ENCODE measurements at regions not wholly inside any gene's neighbourhood (a gene's known extent, or its start where the extent isn't known, plus 50 kb on each side); places are given as distances from the start of the nearest gene placed in this dataset.
A peak's percentile ranks its signal among the peaks of the same experiment; 100 is the strongest.

- no peak for DNase-seq (ENCODE audit: low spot score)
Measured at GRCh38 chr9:79215821-79216220, 355.9 kb upstream of the TLE4 start.

GRCh38 chr9:79220251-79220650 lies 351.5 kb upstream of the TLE4 start:
- no peak for DNase-seq (ENCODE audit: low spot score)

GRCh38 chr9:79220666-79221065 lies 351.1 kb upstream of the TLE4 start:
- no peak for DNase-seq (ENCODE audit: low spot score)

- no peak for DNase-seq (ENCODE audit: low spot score)
Measured at GRCh38 chr9:79221084-79221483, 350.7 kb upstream of the TLE4 start.

GRCh38 chr9:79222483-79222882 lies 349.3 kb upstream of the TLE4 start:
- DNase-seq (ENCODE audit: low spot score), result no peak

GRCh38 chr9:79224672-79225433 lies 346.9 kb upstream of the TLE4 start:
- DNase-seq (ENCODE audit: low spot score), result peak; percentile 9

GRCh38 chr9:79233542-79233941 lies 338.2 kb upstream of the TLE4 start:
- peak; percentile 6 for DNase-seq (ENCODE audit: low spot score)

- DNase-seq (ENCODE audit: low spot score), result no peak
Measured at GRCh38 chr9:79236466-79236865, 335.3 kb upstream of the TLE4 start.

GRCh38 chr9:79237861-79238260 lies 333.9 kb upstream of the TLE4 start:
- DNase-seq (ENCODE audit: low spot score), result no peak

- no peak for DNase-seq (ENCODE audit: low spot score)
Measured at GRCh38 chr9:79240774-79241173, 331.0 kb upstream of the TLE4 start.

- DNase-seq (ENCODE audit: low spot score), result no peak
Measured at GRCh38 chr9:79242489-79242888, 329.3 kb upstream of the TLE4 start.

- DNase-seq (ENCODE audit: low spot score), result no peak
Measured at GRCh38 chr9:79246170-79246569, 325.6 kb upstream of the TLE4 start.

- no peak for DNase-seq (ENCODE audit: low spot score)
Measured at GRCh38 chr9:79247021-79247420, 324.7 kb upstream of the TLE4 start.

- no peak for DNase-seq (ENCODE audit: low spot score)
Measured at GRCh38 chr9:79250806-79251205, 321.0 kb upstream of the TLE4 start.

GRCh38 chr9:79254900-79255650 lies 316.7 kb upstream of the TLE4 start:
- DNase-seq (ENCODE audit: low spot score), result no peak

GRCh38 chr9:79255651-79256260 lies 316.0 kb upstream of the TLE4 start:
- no peak for DNase-seq (ENCODE audit: low spot score)

- peak; percentile 2 for DNase-seq (ENCODE audit: low spot score)
Measured at GRCh38 chr9:79256691-79257213, 315.0 kb upstream of the TLE4 start.

- DNase-seq (ENCODE audit: low spot score), result no peak
Measured at GRCh38 chr9:79257228-79257781, 314.5 kb upstream of the TLE4 start.

- no peak for DNase-seq (ENCODE audit: low spot score)
Measured at GRCh38 chr9:79257790-79258351, 313.9 kb upstream of the TLE4 start.

GRCh38 chr9:79259858-79260257 lies 311.9 kb upstream of the TLE4 start:
- no peak for DNase-seq (ENCODE audit: low spot score)

GRCh38 chr9:79263628-79264027 lies 308.1 kb upstream of the TLE4 start:
- no peak for DNase-seq (ENCODE audit: low spot score)

GRCh38 chr9:79264041-79264440 lies 307.7 kb upstream of the TLE4 start:
- DNase-seq (ENCODE audit: low spot score), result no peak
